ENCODE measurements at regions not wholly inside any gene's neighbourhood (a gene's known extent, or its start where the extent isn't known, plus 50 kb on each side); places are given as distances from the start of the nearest gene placed in this dataset.
A peak's percentile ranks its signal among the peaks of the same experiment; 100 is the strongest.
"Not testable (repeated sequence)": the region's sequence is repeated elsewhere in the genome, so short reads cannot be mapped to it uniquely, and the experiment has no call there.

GRCh38 chrX:102784550-102784949 is 64.0 kb downstream of the GPRASP3 start:
- POLR2A ChIA-PET (ENCODE audit: unreplicated experiment) = no interaction called here
- H3K36me3 ChIP-seq (ENCODE audit: low read depth, low read length) = no peaks in the 10 kb centered on the region; the same call in 1 of the 2 replicates
- no peak for TF ChIP-seq EZH2 (IDR thresholded peaks at IDR 0.05; ENCODE audit: low read length, unreplicated experiment)
- TF ChIP-seq, protein P1, sequence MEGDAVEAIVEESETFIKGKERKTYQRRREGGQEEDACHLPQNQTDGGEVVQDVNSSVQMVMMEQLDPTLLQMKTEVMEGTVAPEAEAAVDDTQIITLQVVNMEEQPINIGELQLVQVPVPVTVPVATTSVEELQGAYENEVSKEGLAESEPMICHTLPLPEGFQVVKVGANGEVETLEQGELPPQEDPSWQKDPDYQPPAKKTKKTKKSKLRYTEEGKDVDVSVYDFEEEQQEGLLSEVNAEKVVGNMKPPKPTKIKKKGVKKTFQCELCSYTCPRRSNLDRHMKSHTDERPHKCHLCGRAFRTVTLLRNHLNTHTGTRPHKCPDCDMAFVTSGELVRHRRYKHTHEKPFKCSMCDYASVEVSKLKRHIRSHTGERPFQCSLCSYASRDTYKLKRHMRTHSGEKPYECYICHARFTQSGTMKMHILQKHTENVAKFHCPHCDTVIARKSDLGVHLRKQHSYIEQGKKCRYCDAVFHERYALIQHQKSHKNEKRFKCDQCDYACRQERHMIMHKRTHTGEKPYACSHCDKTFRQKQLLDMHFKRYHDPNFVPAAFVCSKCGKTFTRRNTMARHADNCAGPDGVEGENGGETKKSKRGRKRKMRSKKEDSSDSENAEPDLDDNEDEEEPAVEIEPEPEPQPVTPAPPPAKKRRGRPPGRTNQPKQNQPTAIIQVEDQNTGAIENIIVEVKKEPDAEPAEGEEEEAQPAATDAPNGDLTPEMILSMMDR (conservative IDR thresholded peaks at IDR 0.05; ENCODE audit: low read depth, low read length) = no peak
- TF ChIP-seq EZH2phosphoT487 (IDR thresholded peaks at IDR 0.05; ENCODE audit: borderline replicate concordance, low read length) = no peak
- intact Hi-C loops (cut with micrococcal nuclease) = no loop called here
- no peaks in the 10 kb centered on the region; the same call in 1 of the 2 replicates for H3K4me1 ChIP-seq (ENCODE audit: insufficient read depth, low read length)
- no peak overlapping the region for H3K27ac ChIP-seq (ENCODE audit: low read length)
- no peaks in the 10 kb centered on the region for H3F3A ChIP-seq (ENCODE audit: low read length, unreplicated experiment)
- no peak overlapping the region for H3K9ac ChIP-seq (ENCODE audit: low read length)
- CTCF ChIA-PET = no interaction called here
- BruUV-seq (replicated peaks) = no TSS peak
- no peaks in the 10 kb centered on the region for H3K9me3 ChIP-seq (ENCODE audit: low read length)
- no peak overlapping the region for H2AFZ ChIP-seq (ENCODE audit: low read length)
- DNase-seq (no peak), ATAC-seq (no peak)
- no peaks in the 10 kb centered on the region for H3K27me3 ChIP-seq (ENCODE audit: low read length)
- no peaks in the 10 kb centered on the region for H4K20me1 ChIP-seq (ENCODE audit: low read length)
- H3K9me2 ChIP-seq (replicated peaks; ENCODE audit: low read length) = no peaks in the 10 kb centered on the region
- H3K4me2 ChIP-seq (ENCODE audit: low read length) = no peak overlapping the region
- no peak overlapping the region for H3K4me3 ChIP-seq (ENCODE audit: low read length)
- peaks cover 7% of the 10 kb centered on the region; the same call in 1 of the 2 replicates for H3K79me2 ChIP-seq (ENCODE audit: low read length)

GRCh38 chrX:102787283-102787682 is 66.7 kb downstream of the GPRASP3 start:
- Histone ChIP-seq H3F3A (ENCODE audit: low read length, unreplicated experiment) (no peaks in the 10 kb centered on the region), H3K36me3 (ENCODE audit: low read depth, low read length) (no peaks in the 10 kb centered on the region; the same call in 1 of the 2 replicates), H3K9me2 (replicated peaks; ENCODE audit: low read length) (no peaks in the 10 kb centered on the region), H3K9ac (ENCODE audit: low read length) (no peak overlapping the region), H3K79me2 (ENCODE audit: low read length) (peaks cover 6% of the 10 kb centered on the region; the same call in 1 of the 2 replicates), H3K27ac (ENCODE audit: low read length) (no peak overlapping the region), H3K4me1 (ENCODE audit: insufficient read depth, low read length) (no peaks in the 10 kb centered on the region; the same call in 1 of the 2 replicates), H2AFZ (ENCODE audit: low read length) (no peak overlapping the region), H4K20me1 (ENCODE audit: low read length) (no peaks in the 10 kb centered on the region), H3K4me2 (ENCODE audit: low read length) (no peak overlapping the region), H3K9me3 (ENCODE audit: low read length) (no peaks in the 10 kb centered on the region), H3K4me3 (ENCODE audit: low read length) (no peak overlapping the region), H3K27me3 (ENCODE audit: low read length) (no peaks in the 10 kb centered on the region)
- no peak for DNase-seq
- POLR2A ChIA-PET (ENCODE audit: unreplicated experiment) = no interaction called here
- TF ChIP-seq EZH2 (IDR thresholded peaks at IDR 0.05; ENCODE audit: low read length, unreplicated experiment) = no peak
- TF ChIP-seq, protein P1 (conservative IDR thresholded peaks at IDR 0.05; ENCODE audit: low read depth, low read length) = no peak
- TF ChIP-seq EZH2phosphoT487 (IDR thresholded peaks at IDR 0.05; ENCODE audit: borderline replicate concordance, low read length) = no peak
- no peak for ATAC-seq
- CTCF ChIA-PET = no interaction called here
- intact Hi-C loops (cut with micrococcal nuclease) = no loop called here
- BruUV-seq (replicated peaks) = no TSS peak

- Histone ChIP-seq H3K79me2 (ENCODE audit: low read length) (0 out of 2 replicates have a peak, but pooled peaks cover 6% of the 10 kb centered on the region), H3K9me2 (replicated peaks; ENCODE audit: low read length) (no peaks in the 10 kb centered on the region), H3K4me1 (ENCODE audit: insufficient read depth, low read length) (no peaks in the 10 kb centered on the region), H3K9ac (ENCODE audit: low read length) (no peak overlapping the region), H3K4me3 (ENCODE audit: low read length) (no peak overlapping the region), H4K20me1 (ENCODE audit: low read length) (no peaks in the 10 kb centered on the region), H3K27me3 (ENCODE audit: low read length) (no peaks in the 10 kb centered on the region), H3K9me3 (ENCODE audit: low read length) (no peaks in the 10 kb centered on the region), H3K27ac (ENCODE audit: low read length) (no peak overlapping the region), H2AFZ (ENCODE audit: low read length) (no peak overlapping the region), H3F3A (ENCODE audit: low read length, unreplicated experiment) (no peaks in the 10 kb centered on the region), H3K4me2 (ENCODE audit: low read length) (no peak overlapping the region), H3K36me3 (ENCODE audit: low read depth, low read length) (no peaks in the 10 kb centered on the region)
- ATAC-seq (no peak), DNase-seq (peak; percentile 2)
- TF ChIP-seq, protein P1 (conservative IDR thresholded peaks at IDR 0.05; ENCODE audit: low read depth, low read length) = no peak
- TF ChIP-seq EZH2phosphoT487 (IDR thresholded peaks at IDR 0.05; ENCODE audit: borderline replicate concordance, low read length) = no peak
- TF ChIP-seq EZH2 (IDR thresholded peaks at IDR 0.05; ENCODE audit: low read length, unreplicated experiment) = no peak
- ChIA-PET POLR2A (ENCODE audit: unreplicated experiment) (no interaction called here), CTCF (no interaction called here)
- BruUV-seq (replicated peaks) = no TSS peak
- intact Hi-C loops (cut with micrococcal nuclease) = no loop called here
Observed at GRCh38 chrX:102808336-102808735, 87.8 kb downstream of the GPRASP3 start.

DNA sequence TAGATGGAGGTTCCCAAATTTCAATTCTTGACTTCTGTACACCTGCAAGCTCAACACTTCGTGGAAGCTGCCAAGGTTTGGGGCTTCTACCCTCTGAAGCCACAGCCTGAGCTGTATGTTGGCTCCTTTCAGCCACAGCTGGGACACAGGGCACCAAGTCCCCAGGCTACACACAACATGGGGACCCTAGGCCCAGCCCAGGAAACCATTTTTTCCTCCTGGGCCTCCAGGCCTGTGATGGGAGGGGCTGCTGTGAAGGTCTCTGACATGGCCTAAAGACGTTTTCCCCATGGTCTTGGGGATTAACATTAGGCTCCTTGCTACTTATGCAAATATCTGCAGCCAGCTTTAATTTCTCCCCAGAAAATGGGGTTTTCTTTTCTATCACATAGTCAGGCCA is 97.7 kb downstream of the GPRASP3 start:
- H2AFZ ChIP-seq (ENCODE audit: low read length); CTCF ChIA-PET; H3K27ac ChIP-seq (ENCODE audit: low read length); H3F3A ChIP-seq (ENCODE audit: low read length, unreplicated experiment); H3K4me3 ChIP-seq (ENCODE audit: low read length); H3K9ac ChIP-seq (ENCODE audit: low read length); BruUV-seq (replicated peaks); ATAC-seq; H3K27me3 ChIP-seq (ENCODE audit: low read length); intact Hi-C loops (cut with micrococcal nuclease); H3K4me2 ChIP-seq (ENCODE audit: low read length); H4K20me1 ChIP-seq (ENCODE audit: low read length); H3K36me3 ChIP-seq (ENCODE audit: low read depth, low read length); DNase-seq; POLR2A ChIA-PET (ENCODE audit: unreplicated experiment); H3K9me2 ChIP-seq (replicated peaks; ENCODE audit: low read length); H3K4me1 ChIP-seq (ENCODE audit: insufficient read depth, low read length); H3K9me3 ChIP-seq (ENCODE audit: low read length); H3K79me2 ChIP-seq (ENCODE audit: low read length): not testable (repeated sequence)
